Activated naive CD8-positive, alpha-beta T cell treated with anti-CD3 and anti-CD28 coated beads for 36 hours (primary cell): ENCODE measurements at regions not wholly inside any gene's neighbourhood (a gene's known extent, or its start where the extent isn't known, plus 50 kb on each side); places are given as distances from the start of the nearest gene placed in this dataset.
"Not testable (repeated sequence)": the region's sequence is repeated elsewhere in the genome, so short reads cannot be mapped to it uniquely, and the experiment has no call there.

ENCODE experiments used
- DNase-seq: peaks from one replicate; pipeline ENCODE4 v3.0.0; 2021
- H3K27ac Mint-ChIP-seq: one replicate; pipeline ENCODE4 v1.8.0; 2022; ENCODE audit warnings: mild to moderate bottlenecking, moderate library complexity, mixed read lengths
- H3K27me3 Mint-ChIP-seq: one replicate; pipeline ENCODE4 v1.8.0; 2022; ENCODE audit warnings: mild to moderate bottlenecking, mixed read lengths
- H3K36me3 Mint-ChIP-seq: one replicate; pipeline ENCODE4 v1.8.0; 2021; ENCODE audit warnings: mild to moderate bottlenecking, mixed read lengths
- H3K4me1 Mint-ChIP-seq: one replicate; pipeline ENCODE4 v1.8.0; 2021; ENCODE audit warnings: mixed read lengths
- H3K4me3 Mint-ChIP-seq: one replicate; pipeline ENCODE4 v1.8.0; 2022; ENCODE audit warnings: mild to moderate bottlenecking, moderate library complexity, mixed read lengths
- H3K9me3 Mint-ChIP-seq: one replicate; pipeline ENCODE4 v1.8.0; 2022; ENCODE audit warnings: mixed read lengths

DNA sequence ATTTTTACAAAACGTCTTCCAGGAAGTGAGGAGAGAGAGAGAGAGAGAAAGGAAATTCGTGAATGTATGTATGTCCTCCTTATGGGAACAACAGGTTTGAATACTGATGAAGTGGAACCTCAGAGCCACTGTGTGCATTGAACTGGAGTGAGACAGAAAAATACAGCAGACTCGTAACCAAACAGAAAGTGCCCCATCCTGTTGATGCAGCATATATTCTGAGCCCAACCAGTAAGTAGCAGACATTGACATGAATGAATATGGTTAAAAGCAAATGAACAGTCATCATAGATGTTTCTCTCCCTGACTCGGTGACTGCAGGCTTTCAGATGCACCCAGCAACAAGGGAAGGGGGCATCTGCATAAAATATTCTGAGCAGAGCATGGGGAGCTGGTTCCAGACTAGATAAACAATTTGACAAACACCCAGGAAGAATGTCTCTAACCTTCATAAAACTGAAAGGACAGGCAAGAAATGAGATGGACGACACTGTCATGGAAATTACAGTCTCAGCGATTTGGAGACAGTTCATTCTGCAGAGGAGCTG is 471.0 kb upstream of the PBX1 start:
- H3K4me3 Mint-ChIP-seq: no peak overlapping the region
- H3K36me3 Mint-ChIP-seq: no peaks in the 10 kb centered on the region
- H3K9me3 Mint-ChIP-seq: peaks cover 15% of the 10 kb centered on the region
- no peaks in the 10 kb centered on the region for H3K27me3 Mint-ChIP-seq
- DNase-seq: no peak
- H3K27ac Mint-ChIP-seq: no peak overlapping the region
- no peaks in the 10 kb centered on the region for H3K4me1 Mint-ChIP-seq

GRCh38 chr1:164092603-164093353 is 466.2 kb upstream of the PBX1 start:
- H3K27ac Mint-ChIP-seq: no peak overlapping the region
- no peak overlapping the region for H3K4me3 Mint-ChIP-seq
- no peaks in the 10 kb centered on the region for H3K27me3 Mint-ChIP-seq
- peak; percentile 6 for DNase-seq
- peaks cover 17% of the 10 kb centered on the region for H3K9me3 Mint-ChIP-seq
- H3K4me1 Mint-ChIP-seq: no peaks in the 10 kb centered on the region
- H3K36me3 Mint-ChIP-seq: no peaks in the 10 kb centered on the region

- no peaks in the 10 kb centered on the region for H3K27me3 Mint-ChIP-seq
- no peaks in the 10 kb centered on the region for H3K4me1 Mint-ChIP-seq
- H3K36me3 Mint-ChIP-seq: no peaks in the 10 kb centered on the region
- H3K9me3 Mint-ChIP-seq: peaks cover 16% of the 10 kb centered on the region
- H3K4me3 Mint-ChIP-seq: no peak overlapping the region
- no peak for DNase-seq
- no peak overlapping the region for H3K27ac Mint-ChIP-seq
Measured at GRCh38 chr1:164093543-164093942, 465.4 kb upstream of the PBX1 start.

DNA sequence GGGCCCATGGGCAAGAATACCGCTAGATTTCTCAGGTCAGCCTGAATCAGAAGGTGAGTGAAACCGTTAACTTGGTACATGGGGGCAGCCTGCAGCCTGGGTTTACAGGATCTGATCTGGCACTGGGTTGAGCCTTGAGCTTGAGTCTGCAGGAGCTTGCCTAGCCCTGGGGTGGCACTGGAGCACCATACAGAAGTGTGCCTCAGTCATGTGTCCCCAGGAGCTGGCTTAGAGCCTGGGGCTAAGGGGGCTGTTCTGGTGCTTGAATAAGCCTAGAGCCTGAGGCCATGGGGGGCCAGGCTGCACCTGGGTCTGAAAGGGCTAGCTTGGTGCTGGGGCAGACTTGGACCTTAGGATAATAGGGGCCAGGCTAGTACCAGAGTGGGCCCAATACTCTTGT is 457.2 kb upstream of the PBX1 start:
- H3K36me3 Mint-ChIP-seq: no peaks in the 10 kb centered on the region
- DNase-seq: no peak
- H3K9me3 Mint-ChIP-seq: peaks cover 4% of the 10 kb centered on the region
- H3K4me1 Mint-ChIP-seq: no peaks in the 10 kb centered on the region
- H3K27me3 Mint-ChIP-seq: no peaks in the 10 kb centered on the region
- H3K27ac Mint-ChIP-seq: no peak overlapping the region
- H3K4me3 Mint-ChIP-seq: no peak overlapping the region

GRCh38 chr1:164131949-164132348 is 427.0 kb upstream of the PBX1 start:
- Mint-ChIP-seq H3K9me3 (peaks cover 3% of the 10 kb centered on the region), H3K27me3 (no peaks in the 10 kb centered on the region), H3K36me3 (no peaks in the 10 kb centered on the region), H3K4me1 (no peaks in the 10 kb centered on the region), H3K27ac (no peak overlapping the region), H3K4me3 (no peak overlapping the region)
- DNase-seq: no peak

DNA sequence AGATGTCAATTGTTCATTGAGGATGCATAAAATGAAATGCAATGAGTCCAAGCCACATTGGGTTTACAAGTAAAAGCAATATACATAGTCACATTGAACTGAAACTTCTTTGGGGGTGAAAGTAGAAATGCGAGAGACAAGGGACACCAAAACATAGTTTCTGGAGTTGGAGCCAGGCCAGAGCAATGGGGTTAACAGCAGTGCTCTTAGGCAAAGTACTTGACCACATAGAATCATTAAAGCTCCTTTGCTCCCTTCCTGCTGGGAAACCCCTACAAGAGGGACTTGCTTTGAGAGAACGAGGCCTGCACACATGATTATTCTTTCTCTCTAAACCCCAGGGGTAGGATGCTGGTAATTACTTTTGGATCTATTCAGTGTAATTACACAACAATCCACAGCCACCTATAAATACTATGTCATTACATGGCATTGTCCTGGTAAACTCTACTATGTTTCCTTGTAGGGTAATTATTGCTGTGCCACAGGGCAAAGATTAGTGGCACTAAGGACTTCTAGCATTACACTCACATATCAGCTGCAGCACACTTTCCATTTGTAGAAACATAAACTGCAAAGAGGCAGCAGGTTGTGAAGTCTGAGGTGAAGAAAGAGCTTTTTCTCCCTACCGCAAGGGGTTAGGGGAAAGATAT is 421.6 kb upstream of the PBX1 start:
- no peaks in the 10 kb centered on the region for H3K4me1 Mint-ChIP-seq
- no peaks in the 10 kb centered on the region for H3K27me3 Mint-ChIP-seq
- no peaks in the 10 kb centered on the region for H3K36me3 Mint-ChIP-seq
- no peak overlapping the region for H3K27ac Mint-ChIP-seq
- DNase-seq: no peak
- peaks cover 1% of the 10 kb centered on the region for H3K9me3 Mint-ChIP-seq
- no peak overlapping the region for H3K4me3 Mint-ChIP-seq

DNA sequence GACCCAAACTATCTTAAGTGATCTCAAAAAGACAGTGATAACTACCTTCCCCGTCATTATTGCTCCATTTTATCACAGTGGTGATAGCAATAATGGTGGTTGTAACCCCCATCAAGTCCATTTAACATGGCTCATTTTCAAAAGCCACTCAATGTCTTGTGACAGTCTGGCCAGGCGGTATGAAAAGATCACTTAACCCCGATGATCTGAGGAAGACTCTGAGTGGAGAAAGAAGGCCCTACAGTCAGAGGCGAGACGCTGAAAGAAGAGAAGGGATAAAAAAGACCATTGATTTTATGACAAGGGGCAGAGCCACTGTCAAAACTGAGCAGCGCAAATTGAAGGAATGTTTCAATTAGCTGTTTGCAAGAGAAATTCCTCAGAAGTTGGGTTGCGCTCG is 417.2 kb upstream of the PBX1 start:
- H3K4me3 Mint-ChIP-seq: no peak overlapping the region
- H3K36me3 Mint-ChIP-seq: no peaks in the 10 kb centered on the region
- no peak for DNase-seq

DNA sequence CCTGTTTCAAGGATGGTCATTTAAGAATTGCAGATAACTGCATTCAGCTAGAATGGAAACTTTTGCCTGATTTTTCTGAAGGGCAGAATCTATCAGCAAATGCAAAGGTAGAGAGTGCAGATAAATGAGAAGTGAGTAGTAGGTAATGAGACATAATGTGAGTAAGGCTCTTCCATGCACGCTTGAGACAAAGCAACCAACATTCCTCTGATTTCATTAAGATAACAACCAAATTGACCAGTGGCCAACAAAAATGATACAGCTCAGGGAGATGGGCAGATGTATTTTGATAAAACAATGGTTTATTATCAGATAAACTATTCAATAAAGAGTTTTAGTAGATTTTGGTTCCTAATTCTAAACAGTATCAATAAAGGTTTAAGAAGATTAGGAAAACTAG is 404.4 kb upstream of the PBX1 start:
- no peaks in the 10 kb centered on the region for H3K4me1 Mint-ChIP-seq
- no peak overlapping the region for H3K4me3 Mint-ChIP-seq
- H3K27me3 Mint-ChIP-seq: no peaks in the 10 kb centered on the region
- H3K27ac Mint-ChIP-seq: no peak overlapping the region
- peaks cover 16% of the 10 kb centered on the region for H3K9me3 Mint-ChIP-seq
- no peak for DNase-seq
- no peaks in the 10 kb centered on the region for H3K36me3 Mint-ChIP-seq

More for the DNA sequence above, 417.2 kb upstream of the PBX1 start:
- Mint-ChIP-seq H3K4me1 (no peaks in the 10 kb centered on the region), H3K27me3 (no peaks in the 10 kb centered on the region), H3K9me3 (peaks cover 4% of the 10 kb centered on the region), H3K27ac (no peak overlapping the region)

- DNase-seq: no peak
- no peaks in the 10 kb centered on the region for H3K4me1 Mint-ChIP-seq
- H3K27ac Mint-ChIP-seq: no peak overlapping the region
- H3K4me3 Mint-ChIP-seq: no peak overlapping the region
- no peaks in the 10 kb centered on the region for H3K27me3 Mint-ChIP-seq
- peaks cover 16% of the 10 kb centered on the region for H3K9me3 Mint-ChIP-seq
- H3K36me3 Mint-ChIP-seq: no peaks in the 10 kb centered on the region
Measured at GRCh38 chr1:164155347-164155746, 403.6 kb upstream of the PBX1 start.

DNA sequence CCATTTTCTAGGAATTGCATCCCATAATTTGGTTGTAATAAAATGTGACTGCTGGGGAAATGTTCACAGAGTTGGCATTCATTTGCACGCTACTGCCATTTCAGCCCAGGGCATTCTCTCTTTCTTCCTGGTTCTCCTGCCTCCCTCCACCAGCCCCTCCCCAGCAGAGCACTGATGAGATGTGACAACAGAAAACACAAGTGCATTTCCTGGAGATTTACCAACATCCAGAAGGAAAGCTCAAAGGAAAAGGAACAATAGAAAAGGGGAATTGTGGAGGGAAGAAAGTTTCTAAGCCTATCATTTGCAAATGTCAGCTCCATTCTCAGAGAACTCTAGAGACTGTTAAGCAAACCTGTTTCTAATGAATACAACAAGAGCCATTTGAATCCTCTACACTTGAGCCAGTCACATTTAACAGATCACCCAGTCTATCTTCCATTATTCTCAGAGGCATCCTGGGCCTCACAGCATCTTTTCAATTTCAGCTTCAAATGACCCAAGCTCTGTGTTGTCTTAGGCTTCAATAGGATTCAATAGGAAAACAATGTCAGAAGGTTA is 395.6 kb upstream of the PBX1 start:
- H3K4me3 Mint-ChIP-seq: no peak overlapping the region
- no peak for DNase-seq
- H3K27ac Mint-ChIP-seq: no peak overlapping the region
- no peaks in the 10 kb centered on the region for H3K36me3 Mint-ChIP-seq
- H3K9me3 Mint-ChIP-seq: peaks cover 8% of the 10 kb centered on the region
- H3K27me3 Mint-ChIP-seq: no peaks in the 10 kb centered on the region
- no peaks in the 10 kb centered on the region for H3K4me1 Mint-ChIP-seq

GRCh38 chr1:164165466-164165865 is 393.5 kb upstream of the PBX1 start:
- Mint-ChIP-seq H3K4me1 (no peaks in the 10 kb centered on the region), H3K27me3 (no peaks in the 10 kb centered on the region), H3K9me3 (peaks cover 23% of the 10 kb centered on the region), H3K36me3 (no peaks in the 10 kb centered on the region), H3K27ac (no peak overlapping the region), H3K4me3 (no peak overlapping the region)
- no peak for DNase-seq

DNA sequence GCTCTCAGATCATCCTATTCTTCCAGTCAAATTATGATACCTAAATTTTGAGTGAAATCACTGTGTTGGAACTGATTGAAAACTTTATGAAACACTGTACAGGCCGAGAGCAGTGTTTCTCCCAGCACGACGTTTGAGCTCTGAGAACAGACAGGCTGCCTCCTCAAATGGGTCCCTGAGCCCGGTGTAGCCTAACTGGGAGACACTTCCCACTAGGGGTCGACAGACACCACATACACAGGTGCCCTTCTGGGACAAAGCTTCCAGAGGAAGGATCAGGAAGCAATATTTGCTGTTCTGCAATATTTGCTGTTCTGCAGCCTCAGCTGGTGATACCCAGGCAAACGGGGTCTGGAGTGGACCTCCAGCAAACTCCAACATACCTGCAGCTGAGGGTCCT is 392.5 kb upstream of the PBX1 start:
- not testable (repeated sequence) for DNase-seq, H3K4me3 Mint-ChIP-seq, H3K27me3 Mint-ChIP-seq, H3K27ac Mint-ChIP-seq, H3K36me3 Mint-ChIP-seq, H3K4me1 Mint-ChIP-seq
- H3K9me3 Mint-ChIP-seq: peaks cover 23% of the 10 kb centered on the region

- Mint-ChIP-seq H3K27me3 (no peaks in the 10 kb centered on the region), H3K4me3 (no peak overlapping the region), H3K9me3 (peaks cover 14% of the 10 kb centered on the region), H3K4me1 (no peaks in the 10 kb centered on the region), H3K36me3 (no peaks in the 10 kb centered on the region), H3K27ac (no peak overlapping the region)
- DNase-seq: no peak
Measured at GRCh38 chr1:164177118-164177517, 381.9 kb upstream of the PBX1 start.

- no peaks in the 10 kb centered on the region for H3K27me3 Mint-ChIP-seq
- peaks cover 14% of the 10 kb centered on the region for H3K9me3 Mint-ChIP-seq
- DNase-seq: no peak
- no peaks in the 10 kb centered on the region for H3K36me3 Mint-ChIP-seq
- H3K27ac Mint-ChIP-seq: no peak overlapping the region
- no peaks in the 10 kb centered on the region for H3K4me1 Mint-ChIP-seq
- no peak overlapping the region for H3K4me3 Mint-ChIP-seq
Measured at GRCh38 chr1:164180824-164181223, 378.2 kb upstream of the PBX1 start.

DNA sequence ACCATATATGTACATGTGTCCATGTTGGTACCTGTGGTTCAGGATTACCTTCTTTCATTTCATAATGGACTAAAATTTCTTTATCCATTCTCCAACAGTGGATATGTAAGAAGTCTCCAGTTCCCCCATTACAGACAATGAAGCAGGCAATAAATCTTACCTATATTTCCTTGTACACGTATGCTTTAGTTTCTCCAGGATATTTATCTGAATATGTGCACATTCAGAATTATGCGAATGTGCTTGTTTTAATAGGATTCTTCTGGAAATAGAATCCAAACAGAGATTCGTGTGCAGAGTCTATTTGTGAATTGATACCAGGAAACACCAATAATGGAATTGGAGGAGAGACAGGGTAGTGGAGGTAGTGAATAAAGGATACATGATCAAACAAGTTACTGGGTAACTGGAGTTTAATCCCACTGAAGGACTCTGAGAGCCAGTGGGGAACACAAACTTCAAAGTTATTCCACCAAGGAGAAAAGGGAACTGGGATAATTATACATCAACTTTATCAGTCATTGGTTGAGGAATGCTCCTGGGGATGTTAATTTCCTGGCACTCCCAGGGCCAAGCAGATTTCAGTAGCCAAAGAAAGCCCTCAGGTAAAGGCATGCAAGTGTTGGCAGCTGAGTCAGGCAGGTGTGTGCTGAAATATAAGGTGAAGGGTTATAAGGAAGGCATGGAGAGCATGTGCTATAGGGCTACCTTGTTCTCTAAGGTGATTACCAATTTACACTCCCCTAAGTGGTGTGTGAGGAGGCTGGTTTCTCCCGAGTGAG is 374.9 kb upstream of the PBX1 start:
- H3K4me3 Mint-ChIP-seq: no peak overlapping the region

More for the DNA sequence above, 374.9 kb upstream of the PBX1 start:
- no peaks in the 10 kb centered on the region for H3K36me3 Mint-ChIP-seq
- DNase-seq: no peak
- H3K9me3 Mint-ChIP-seq: peaks cover 9% of the 10 kb centered on the region
- no peaks in the 10 kb centered on the region for H3K27me3 Mint-ChIP-seq
- H3K4me1 Mint-ChIP-seq: no peaks in the 10 kb centered on the region
- H3K27ac Mint-ChIP-seq: no peak overlapping the region
